Heart left ventricle (tissue), 13 donors: ENCODE measurements at regions not wholly inside any gene's neighbourhood (a gene's known extent, or its start where the extent isn't known, plus 50 kb on each side); places are given as distances from the start of the nearest gene placed in this dataset.

Source experiments
- CTCF ChIP-seq, 12 donors: fragments of 200-600 bp; sonication (generic) in 4 of 12; IDR thresholded peaks; one replicate each; pipeline versions ENCODE4 v1.5.0 to v1.8.0; 2018 to 2022; ENCODE audit warnings: antibody characterized with exemption in 12 of 12, mild to moderate bottlenecking in 5 of 12
- POLR2A ChIP-seq, 2 donors: fragments of 450-650 bp; IDR thresholded peaks; one replicate each; pipeline ENCODE4 v1.6.1; 2017; ENCODE audit warnings: antibody characterized with exemption in 2 of 2, mild to moderate bottlenecking in 2 of 2, moderate library complexity in 2 of 2
- donor health status: ischemic (EF 13 %, LVEDD 7.1; RV severe dilation, severe dysfunction).
- donor health status: DM: no; HTN: yes; CAD: no.
- donor health status: DM: no; HTN: no; CAD: no.
- donor health status: ischemic (EF 25% LVEDD 6.9; RV normal size, moderate dysfunction).
- donor health status: ischemic (EF 25% LVEDD 5.7; RV mildly dilated, moderate dysfunction).
- donor health status: ischemic (EF 35%, LVEDD 5.7; RV mildly dilated, moderate dysfunction).
- donor health status: nonischemic (EF 11% LVEDD 7.7; RV severe dilation, severe dysfunction).
- donor health status: DM: yes; HTN: yes; CAD: no.
- donor health status: PGD.
- donor health status: ischemic (EF 29% LVEDD 5.4; RV normal size, mild dysfunction).
- donor health status: nonischemic (EF 23%, LVEDD 6.1; RV moderate dilation, normal function).

GRCh38 chr3:73791356-73791755 lies 166.6 kb upstream of the PDZRN3 start:
- TF ChIP-seq CTCF (IDR thresholded peaks at IDR 0.05) (no peak), POLR2A (IDR thresholded peaks at IDR 0.05) (no peak)
